Endothelial cell of umbilical vein (primary cell): ENCODE measurements at regions not wholly inside any gene's neighbourhood (a gene's known extent, or its start where the extent isn't known, plus 50 kb on each side); places are given as distances from the start of the nearest gene placed in this dataset.

ENCODE experiments used
- BruUV-seq: library from RNA; stranded (reverse); fragments of 400-500 nt; replicated peaks from 2 replicates; lab custom pipeline; 2021; lab: Mats Ljungman, UMichigan
- CTCF ChIA-PET: fragments of 300-600, 350-600 bp; sonication (Branson Sonifier 250); formaldehyde crosslinking; loops from one replicate; lab custom pipeline; 2021; ENCODE audit warnings: antibody characterized with exemption, inconsistent platforms; lab: Charles Lee
- POLR2A ChIA-PET: fragments of 300-600, 350-600 bp; sonication (Branson Sonifier 250); formaldehyde crosslinking; loops from one replicate; lab custom pipeline; 2021; ENCODE audit warnings: antibody characterized with exemption, inconsistent platforms; lab: Charles Lee
- DNase-seq: peaks from one replicate; pipeline ENCODE4 v3.0.0-alpha.2; 2011; ENCODE audit warnings: low read depth, low spot score
- FAIRE-seq: peaks from 2 replicates; lab custom pipeline; 2011; peaks lifted over from hg19 to GRCh38; lab: Jason Lieb, UNC
- H2AFZ ChIP-seq: 2 replicates; pipeline ENCODE4 v1.6.0; 2012; ENCODE audit warnings: low read depth, low read length, control low read depth, inconsistent platforms
- H3K27ac ChIP-seq: 2 replicates; pipeline ENCODE4 v1.5.1; 2011; ENCODE audit warnings: low read depth, mild to moderate bottlenecking, control low read depth, low read length, moderate library complexity; ENCODE audit not compliant: insufficient read depth
- H3K27me3 ChIP-seq, 2 experiments: 2 replicates each; pipeline versions ENCODE4 v1.6.0 to v1.6.1; 2011; ENCODE audit warnings: low read length in 2 of 2, mixed read lengths in 1 of 2; ENCODE audit not compliant: control insufficient read depth in 2 of 2, insufficient read depth in 2 of 2
- H3K36me3 ChIP-seq, 2 experiments: 2 replicates in 1 of 2; 3 replicates in 1 of 2; pipeline ENCODE4 v1.5.1; 2011; ENCODE audit warnings: low read length in 2 of 2, mild to moderate bottlenecking in 1 of 2, moderate library complexity in 1 of 2; ENCODE audit not compliant: control insufficient read depth in 2 of 2, insufficient read depth in 2 of 2; ENCODE audit errors: extremely low read depth in 1 of 2
- H3K4me1 ChIP-seq: 3 replicates; pipeline ENCODE4 v1.5.1; 2011; ENCODE audit warnings: mild to moderate bottlenecking, low read length; ENCODE audit not compliant: control insufficient read depth, insufficient read depth; ENCODE audit errors: extremely low read depth
- H3K4me2 ChIP-seq: 2 replicates; pipeline ENCODE4 v1.6.1; 2011; ENCODE audit warnings: low read length, control low read depth, mixed read lengths; ENCODE audit not compliant: insufficient read depth
- H3K4me3 ChIP-seq, 3 experiments: fragments of 200-600 bp in 1 of 3; sonication (generic), shearing (Covaris generic) in 1 of 3; replicated peaks in 1 of 3; 2 replicates each; pipeline ENCODE4 v1.5.1; 2011 to 2016; ENCODE audit warnings: control low read depth in 3 of 3, low read length in 3 of 3, mild to moderate bottlenecking in 2 of 3, inconsistent platforms in 1 of 3, low read depth in 1 of 3, moderate library complexity in 1 of 3; ENCODE audit not compliant: insufficient read depth in 1 of 3
- H3K79me2 ChIP-seq: 2 replicates; pipeline ENCODE4 v1.6.0; 2012; ENCODE audit warnings: low read length, inconsistent platforms; ENCODE audit not compliant: control insufficient read depth, insufficient read depth
- H3K9ac ChIP-seq: replicated peaks from 2 replicates; pipeline ENCODE3; 2011; ENCODE audit warnings: low read length, control low read depth; ENCODE audit not compliant: insufficient read depth; ENCODE audit errors: extremely low read depth
- H3K9me1 ChIP-seq: replicated peaks from 3 replicates; pipeline ENCODE4 v1.6.0; 2011; ENCODE audit warnings: mild to moderate bottlenecking, low read length; ENCODE audit not compliant: control insufficient read depth, insufficient read depth; ENCODE audit errors: extremely low read depth
- H3K9me3 ChIP-seq: replicated peaks from 2 replicates; pipeline ENCODE4 v1.5.1; 2012; ENCODE audit warnings: low read length, inconsistent platforms; ENCODE audit not compliant: control insufficient read depth, insufficient read depth
- H4K20me1 ChIP-seq: replicated peaks from 2 replicates; pipeline ENCODE3; 2011; ENCODE audit warnings: mild to moderate bottlenecking, low read length; ENCODE audit not compliant: control insufficient read depth, insufficient read depth; ENCODE audit errors: extremely low read depth
- EZH2 ChIP-seq: IDR thresholded peaks from 2 replicates; pipeline ENCODE4 v1.6.1; 2012; ENCODE audit warnings: borderline replicate concordance, low read depth, mild to moderate bottlenecking, moderate library complexity, low read length, inconsistent platforms; ENCODE audit not compliant: severe bottlenecking
- FOS ChIP-seq: IDR thresholded peaks from 2 replicates; pipeline ENCODE4 v1.6.1; 2011; ENCODE audit warnings: mild to moderate bottlenecking, low read length, moderate library complexity, borderline replicate concordance; ENCODE audit not compliant: insufficient read depth
- GATA2 ChIP-seq: IDR thresholded peaks from 2 replicates; pipeline ENCODE4 v1.7.0; 2011; ENCODE audit warnings: low read depth, mild to moderate bottlenecking, moderate library complexity, mixed read lengths, low read length; ENCODE audit not compliant: insufficient read length, insufficient read depth
- JUN ChIP-seq: IDR thresholded peaks from 2 replicates; pipeline ENCODE4 v1.6.1; 2011; ENCODE audit warnings: borderline replicate concordance, low read depth; ENCODE audit not compliant: insufficient read length, insufficient read depth
- MYC ChIP-seq: IDR thresholded peaks from one replicate; pipeline ENCODE4 v1.6.1; 2011; ENCODE audit warnings: mild to moderate bottlenecking, low read depth, low read length
- POLR2A ChIP-seq: IDR thresholded peaks from 2 replicates; pipeline ENCODE4 v1.6.1; 2012; ENCODE audit warnings: low read depth, mild to moderate bottlenecking, control low read depth, low read length
- POLR2AphosphoS5 ChIP-seq: IDR thresholded peaks from 2 replicates; pipeline ENCODE4 v1.6.1; 2012; ENCODE audit warnings: low read depth, mild to moderate bottlenecking, control low read depth, low read length, moderate library complexity; ENCODE audit not compliant: insufficient read depth
- dilution Hi-C: fragments of 300-500 bp; cut with MboI; formaldehyde crosslinking; loops from one replicate; pipeline ENCODE4 v1.15.0; 2019; ENCODE audit warnings: low sequenced_read_pairs; ENCODE audit not compliant: extremely low pct_ligation_motif_present
- intact Hi-C: fragments of 100-400 bp; cut with micrococcal nuclease; formaldehyde crosslinking; loops from one replicate; pipeline ENCODE4 v1.10.0; 2022
- TF ChIP-seq, protein P1 (sequence below), 2 donors: IDR thresholded peaks; 1 replicate in 1 of 2; 2 replicates in 1 of 2; pipeline ENCODE4 v1.5.1; 2011; ENCODE audit warnings: low read length in 2 of 2, mild to moderate bottlenecking in 2 of 2, moderate library complexity in 2 of 2, control low read depth in 1 of 2, inconsistent platforms in 1 of 2, low read depth in 1 of 2; ENCODE audit not compliant: insufficient read depth in 1 of 2; ENCODE audit errors: extremely low read depth in 1 of 2
- TF ChIP-seq, protein P2 (sequence below): IDR thresholded peaks from 2 replicates; pipeline ENCODE4 v1.6.1; 2011; ENCODE audit not compliant: insufficient read depth, insufficient read length

DNA sequence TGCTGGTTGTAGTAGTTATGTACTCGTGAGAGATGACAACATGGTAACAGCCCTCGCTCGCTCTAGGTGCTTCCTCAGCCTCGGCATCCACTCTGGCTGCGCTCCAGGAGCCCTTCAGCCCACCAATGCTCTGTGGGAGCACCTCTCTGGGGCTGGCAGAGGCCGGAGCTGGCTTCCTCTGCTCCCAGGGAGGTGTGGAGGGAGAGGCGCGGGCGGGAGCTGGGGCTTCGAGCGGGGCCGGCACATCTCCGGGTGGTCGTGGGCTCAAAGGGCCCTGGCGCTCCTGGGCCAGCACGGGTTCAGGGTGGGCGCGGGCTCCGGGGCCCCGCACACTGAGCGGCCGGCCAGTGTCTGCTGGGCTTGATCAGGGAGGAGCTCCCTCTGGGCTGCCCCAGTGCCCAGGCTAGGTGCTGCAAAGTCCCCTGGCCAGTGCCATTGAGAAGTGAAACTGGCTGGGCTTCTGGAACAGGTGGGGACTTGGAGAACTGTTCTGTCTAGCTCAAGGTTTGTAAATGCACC, 1012.1 kb downstream of the CNTNAP5 start:
- DNase-seq (no peak), FAIRE-seq (no peak)
- H3K9me1 ChIP-seq, result no peaks in the 10 kb centered on the region
- TF ChIP-seq POLR2AphosphoS5 (no peak), POLR2A (no peak), GATA2 (no peak), FOS (no peak), JUN (no peak), MYC (no peak), EZH2 (no peak)
- TF ChIP-seq, protein P1, sequence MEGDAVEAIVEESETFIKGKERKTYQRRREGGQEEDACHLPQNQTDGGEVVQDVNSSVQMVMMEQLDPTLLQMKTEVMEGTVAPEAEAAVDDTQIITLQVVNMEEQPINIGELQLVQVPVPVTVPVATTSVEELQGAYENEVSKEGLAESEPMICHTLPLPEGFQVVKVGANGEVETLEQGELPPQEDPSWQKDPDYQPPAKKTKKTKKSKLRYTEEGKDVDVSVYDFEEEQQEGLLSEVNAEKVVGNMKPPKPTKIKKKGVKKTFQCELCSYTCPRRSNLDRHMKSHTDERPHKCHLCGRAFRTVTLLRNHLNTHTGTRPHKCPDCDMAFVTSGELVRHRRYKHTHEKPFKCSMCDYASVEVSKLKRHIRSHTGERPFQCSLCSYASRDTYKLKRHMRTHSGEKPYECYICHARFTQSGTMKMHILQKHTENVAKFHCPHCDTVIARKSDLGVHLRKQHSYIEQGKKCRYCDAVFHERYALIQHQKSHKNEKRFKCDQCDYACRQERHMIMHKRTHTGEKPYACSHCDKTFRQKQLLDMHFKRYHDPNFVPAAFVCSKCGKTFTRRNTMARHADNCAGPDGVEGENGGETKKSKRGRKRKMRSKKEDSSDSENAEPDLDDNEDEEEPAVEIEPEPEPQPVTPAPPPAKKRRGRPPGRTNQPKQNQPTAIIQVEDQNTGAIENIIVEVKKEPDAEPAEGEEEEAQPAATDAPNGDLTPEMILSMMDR (IDR thresholded peaks at IDR 0.05; ENCODE audit: extremely low read depth in 1 of 2, insufficient read depth in 1 of 2, low read depth in 1 of 2, low read length in 2 of 2), result no peak
- TF ChIP-seq, protein P2, sequence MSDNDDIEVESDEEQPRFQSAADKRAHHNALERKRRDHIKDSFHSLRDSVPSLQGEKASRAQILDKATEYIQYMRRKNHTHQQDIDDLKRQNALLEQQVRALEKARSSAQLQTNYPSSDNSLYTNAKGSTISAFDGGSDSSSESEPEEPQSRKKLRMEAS, result no peak
- no peaks in the 10 kb centered on the region for H3K79me2 ChIP-seq
- CTCF ChIA-PET, result no interaction called here
- H3K27me3 ChIP-seq, result no peaks in the 10 kb centered on the region
- POLR2A ChIA-PET, result no interaction called here
- no peaks in the 10 kb centered on the region for H3K4me1 ChIP-seq
- dilution Hi-C loops (no loop called here), intact Hi-C loops (no loop called here)
- no peaks in the 10 kb centered on the region for H3K9me3 ChIP-seq
- H3K9ac ChIP-seq, result no peak overlapping the region
- no peak overlapping the region for H3K27ac ChIP-seq
- H3K4me3 ChIP-seq, result no peak overlapping the region
- H4K20me1 ChIP-seq, result no peaks in the 10 kb centered on the region
- no peak overlapping the region for H3K4me2 ChIP-seq
- no TSS peak for BruUV-seq
- no peak overlapping the region for H2AFZ ChIP-seq
- no peaks in the 10 kb centered on the region for H3K36me3 ChIP-seq
